GM23338 (cell line): ENCODE measurements at regions not wholly inside any gene's neighbourhood (a gene's known extent, or its start where the extent isn't known, plus 50 kb on each side); places are given as distances from the start of the nearest gene placed in this dataset.

Experiments used
- ATAC-seq: fragments of 200-7000 bp; cut with Tn5 transposase; 3 replicates; pipeline ENCODE4 v1.9.1; 2020
- DNase-seq: peaks from one replicate; pipeline ENCODE4 v3.0.0-alpha.2; 2015; ENCODE audit warnings: low spot score
- H2AFZ ChIP-seq: fragments of 200-600 bp; sonication (generic); 2 replicates; pipeline ENCODE4 v1.8.0; 2016; ENCODE audit warnings: antibody characterized with exemption, mild to moderate bottlenecking, moderate library complexity
- H3F3A ChIP-seq: fragments of 200-600 bp; sonication (generic); replicated peaks from 2 replicates; pipeline ENCODE4 v1.8.0; 2017; ENCODE audit warnings: antibody characterized with exemption, mixed run types, low read depth
- H3K27ac ChIP-seq: fragments of 200-600 bp; sonication (generic); 2 replicates; pipeline ENCODE4 v1.6.1; 2016; ENCODE audit warnings: low read depth
- H3K27me3 ChIP-seq: fragments of 200-600 bp; sonication (generic); 2 replicates; pipeline ENCODE4 v1.8.0; 2016; ENCODE audit warnings: mild to moderate bottlenecking, mixed run types, moderate library complexity; ENCODE audit not compliant: insufficient read depth
- H3K36me3 ChIP-seq: fragments of 200-600 bp; sonication (generic); 2 replicates; pipeline ENCODE4 v1.8.0; 2016; ENCODE audit warnings: mild to moderate bottlenecking; ENCODE audit not compliant: insufficient read depth
- H3K4me1 ChIP-seq: fragments of 200-600 bp; sonication (generic); 2 replicates; pipeline ENCODE4 v1.8.0; 2016; ENCODE audit warnings: mild to moderate bottlenecking, moderate library complexity; ENCODE audit not compliant: insufficient read depth
- H3K4me2 ChIP-seq: fragments of 200-600 bp; sonication (generic); 2 replicates; pipeline ENCODE4 v1.7.1; 2017; ENCODE audit warnings: mixed run types
- H3K4me3 ChIP-seq: fragments of 200-600 bp; sonication (generic); 2 replicates; pipeline ENCODE4 v1.6.1; 2016; ENCODE audit warnings: mixed run types
- H3K79me2 ChIP-seq: fragments of 200-600 bp; sonication (generic); replicated peaks from 2 replicates; pipeline ENCODE4 v1.8.0; 2017; ENCODE audit warnings: mild to moderate bottlenecking; ENCODE audit not compliant: insufficient read depth
- H3K9me2 ChIP-seq: fragments of 200-600 bp; sonication (generic); 2 replicates; pipeline ENCODE4 v1.8.0; 2017; ENCODE audit not compliant: insufficient read depth
- H4K20me1 ChIP-seq: fragments of 200-600 bp; sonication (generic); replicated peaks from 2 replicates; pipeline ENCODE4 v1.8.0; 2017; ENCODE audit warnings: mild to moderate bottlenecking; ENCODE audit not compliant: insufficient read depth
- H3K27ac Mint-ChIP-seq: 2 replicates; pipeline ENCODE4 v1.8.0; 2020; ENCODE audit warnings: inconsistent platforms, mild to moderate bottlenecking, moderate library complexity, mixed read lengths
- H3K27me3 Mint-ChIP-seq: 3 replicates; pipeline ENCODE4 v1.8.0; 2022; ENCODE audit warnings: low read depth, mild to moderate bottlenecking, moderate library complexity, mixed read lengths, inconsistent platforms; ENCODE audit not compliant: insufficient read depth, poor library complexity
- H3K36me3 Mint-ChIP-seq: 3 replicates; pipeline ENCODE4 v1.8.0; 2021; ENCODE audit warnings: low read depth, mild to moderate bottlenecking, inconsistent platforms, moderate library complexity, mixed read lengths
- H3K4me1 Mint-ChIP-seq: 3 replicates; pipeline ENCODE4 v1.8.0; 2020; ENCODE audit warnings: mild to moderate bottlenecking, inconsistent platforms, mixed read lengths
- H3K4me3 Mint-ChIP-seq: 3 replicates; pipeline ENCODE4 v1.8.0; 2021; ENCODE audit warnings: moderate library complexity, mild to moderate bottlenecking, inconsistent platforms, mixed read lengths
- H3K9me3 Mint-ChIP-seq: 3 replicates; pipeline ENCODE4 v1.8.0; 2020; ENCODE audit warnings: moderate library complexity, mild to moderate bottlenecking, inconsistent platforms, mixed read lengths
- CTCF ChIP-seq, 2 experiments: fragments of 200-600 bp in 1 of 2; sonication (generic) in 1 of 2; conservative IDR thresholded peaks; 2 replicates each; pipeline versions ENCODE4 v1.5.1 to v1.6.1; 2016 to 2017; ENCODE audit warnings: antibody characterized with exemption in 2 of 2, low read depth in 2 of 2, mild to moderate bottlenecking in 2 of 2, moderate library complexity in 1 of 2
- ETS1 ChIP-seq: IDR thresholded peaks from 2 replicates; pipeline ENCODE4 v1.6.1; 2016; ENCODE audit warnings: antibody characterized with exemption
- EZH2 ChIP-seq: fragments of 200-600 bp; sonication (generic); IDR thresholded peaks from one replicate; pipeline ENCODE4 v1.8.0; 2017; ENCODE audit warnings: antibody characterized with exemption, mild to moderate bottlenecking, low read depth; ENCODE audit not compliant: unreplicated experiment
- EZH2phosphoT487 ChIP-seq: fragments of 200-600 bp; sonication (generic); IDR thresholded peaks from one replicate; pipeline ENCODE4 v1.8.1; 2018; ENCODE audit warnings: antibody characterized with exemption; ENCODE audit not compliant: unreplicated experiment
- JUNB ChIP-seq: IDR thresholded peaks from one replicate; pipeline ENCODE4 v1.6.1; 2016; ENCODE audit warnings: antibody characterized with exemption; ENCODE audit not compliant: unreplicated experiment
- NANOG ChIP-seq: IDR thresholded peaks from 2 replicates; pipeline ENCODE4 v1.6.1; 2016; ENCODE audit warnings: antibody characterized with exemption, borderline replicate concordance
- REST ChIP-seq: IDR thresholded peaks from one replicate; pipeline ENCODE4 v1.6.1; 2018; ENCODE audit warnings: antibody characterized with exemption; ENCODE audit not compliant: unreplicated experiment
- STAT1 ChIP-seq: IDR thresholded peaks from one replicate; pipeline ENCODE4 v1.6.1; 2016; ENCODE audit warnings: antibody characterized with exemption; ENCODE audit not compliant: unreplicated experiment
- ZNF331 ChIP-seq: fragments of 250-450 bp; sonication (Bioruptor Pico); IDR thresholded peaks from 2 replicates; pipeline ENCODE4 v1.5.0; 2020; ENCODE audit warnings: low read depth, mild to moderate bottlenecking, moderate library complexity
- TF ChIP-seq, protein P1 (sequence below): fragments of 250-450 bp; sonication (Bioruptor Pico); IDR thresholded peaks from 2 replicates; pipeline ENCODE4 v1.5.0; 2020; ENCODE audit warnings: mild to moderate bottlenecking, moderate library complexity

DNA sequence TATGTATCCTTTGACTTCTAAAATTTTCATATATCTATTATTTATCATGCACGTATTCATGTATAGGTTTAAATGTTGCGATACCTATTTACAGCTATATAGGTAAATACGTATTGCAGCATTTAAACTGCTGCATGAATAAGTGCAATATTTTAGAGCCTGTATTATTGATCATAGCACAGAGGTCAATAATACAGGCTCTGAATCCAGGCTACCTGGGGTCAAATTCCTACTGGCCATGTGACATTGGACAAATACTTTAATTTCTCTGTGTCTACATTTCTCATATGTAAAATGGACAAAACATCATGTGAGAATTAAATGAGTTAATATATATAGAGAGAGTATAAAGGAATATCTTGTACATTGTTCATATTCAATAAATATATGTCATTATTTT lies 352.9 kb upstream of the ROBO2 start:
- TF ChIP-seq JUNB = no peak
- TF ChIP-seq EZH2 = no peak
- TF ChIP-seq CTCF (conservative IDR thresholded peaks at IDR 0.05; ENCODE audit: low read depth in 2 of 2) = no peak
- no peak for TF ChIP-seq ZNF331 (CRISPR knock-in tag)
- TF ChIP-seq EZH2phosphoT487 = no peak
- TF ChIP-seq, protein P1, sequence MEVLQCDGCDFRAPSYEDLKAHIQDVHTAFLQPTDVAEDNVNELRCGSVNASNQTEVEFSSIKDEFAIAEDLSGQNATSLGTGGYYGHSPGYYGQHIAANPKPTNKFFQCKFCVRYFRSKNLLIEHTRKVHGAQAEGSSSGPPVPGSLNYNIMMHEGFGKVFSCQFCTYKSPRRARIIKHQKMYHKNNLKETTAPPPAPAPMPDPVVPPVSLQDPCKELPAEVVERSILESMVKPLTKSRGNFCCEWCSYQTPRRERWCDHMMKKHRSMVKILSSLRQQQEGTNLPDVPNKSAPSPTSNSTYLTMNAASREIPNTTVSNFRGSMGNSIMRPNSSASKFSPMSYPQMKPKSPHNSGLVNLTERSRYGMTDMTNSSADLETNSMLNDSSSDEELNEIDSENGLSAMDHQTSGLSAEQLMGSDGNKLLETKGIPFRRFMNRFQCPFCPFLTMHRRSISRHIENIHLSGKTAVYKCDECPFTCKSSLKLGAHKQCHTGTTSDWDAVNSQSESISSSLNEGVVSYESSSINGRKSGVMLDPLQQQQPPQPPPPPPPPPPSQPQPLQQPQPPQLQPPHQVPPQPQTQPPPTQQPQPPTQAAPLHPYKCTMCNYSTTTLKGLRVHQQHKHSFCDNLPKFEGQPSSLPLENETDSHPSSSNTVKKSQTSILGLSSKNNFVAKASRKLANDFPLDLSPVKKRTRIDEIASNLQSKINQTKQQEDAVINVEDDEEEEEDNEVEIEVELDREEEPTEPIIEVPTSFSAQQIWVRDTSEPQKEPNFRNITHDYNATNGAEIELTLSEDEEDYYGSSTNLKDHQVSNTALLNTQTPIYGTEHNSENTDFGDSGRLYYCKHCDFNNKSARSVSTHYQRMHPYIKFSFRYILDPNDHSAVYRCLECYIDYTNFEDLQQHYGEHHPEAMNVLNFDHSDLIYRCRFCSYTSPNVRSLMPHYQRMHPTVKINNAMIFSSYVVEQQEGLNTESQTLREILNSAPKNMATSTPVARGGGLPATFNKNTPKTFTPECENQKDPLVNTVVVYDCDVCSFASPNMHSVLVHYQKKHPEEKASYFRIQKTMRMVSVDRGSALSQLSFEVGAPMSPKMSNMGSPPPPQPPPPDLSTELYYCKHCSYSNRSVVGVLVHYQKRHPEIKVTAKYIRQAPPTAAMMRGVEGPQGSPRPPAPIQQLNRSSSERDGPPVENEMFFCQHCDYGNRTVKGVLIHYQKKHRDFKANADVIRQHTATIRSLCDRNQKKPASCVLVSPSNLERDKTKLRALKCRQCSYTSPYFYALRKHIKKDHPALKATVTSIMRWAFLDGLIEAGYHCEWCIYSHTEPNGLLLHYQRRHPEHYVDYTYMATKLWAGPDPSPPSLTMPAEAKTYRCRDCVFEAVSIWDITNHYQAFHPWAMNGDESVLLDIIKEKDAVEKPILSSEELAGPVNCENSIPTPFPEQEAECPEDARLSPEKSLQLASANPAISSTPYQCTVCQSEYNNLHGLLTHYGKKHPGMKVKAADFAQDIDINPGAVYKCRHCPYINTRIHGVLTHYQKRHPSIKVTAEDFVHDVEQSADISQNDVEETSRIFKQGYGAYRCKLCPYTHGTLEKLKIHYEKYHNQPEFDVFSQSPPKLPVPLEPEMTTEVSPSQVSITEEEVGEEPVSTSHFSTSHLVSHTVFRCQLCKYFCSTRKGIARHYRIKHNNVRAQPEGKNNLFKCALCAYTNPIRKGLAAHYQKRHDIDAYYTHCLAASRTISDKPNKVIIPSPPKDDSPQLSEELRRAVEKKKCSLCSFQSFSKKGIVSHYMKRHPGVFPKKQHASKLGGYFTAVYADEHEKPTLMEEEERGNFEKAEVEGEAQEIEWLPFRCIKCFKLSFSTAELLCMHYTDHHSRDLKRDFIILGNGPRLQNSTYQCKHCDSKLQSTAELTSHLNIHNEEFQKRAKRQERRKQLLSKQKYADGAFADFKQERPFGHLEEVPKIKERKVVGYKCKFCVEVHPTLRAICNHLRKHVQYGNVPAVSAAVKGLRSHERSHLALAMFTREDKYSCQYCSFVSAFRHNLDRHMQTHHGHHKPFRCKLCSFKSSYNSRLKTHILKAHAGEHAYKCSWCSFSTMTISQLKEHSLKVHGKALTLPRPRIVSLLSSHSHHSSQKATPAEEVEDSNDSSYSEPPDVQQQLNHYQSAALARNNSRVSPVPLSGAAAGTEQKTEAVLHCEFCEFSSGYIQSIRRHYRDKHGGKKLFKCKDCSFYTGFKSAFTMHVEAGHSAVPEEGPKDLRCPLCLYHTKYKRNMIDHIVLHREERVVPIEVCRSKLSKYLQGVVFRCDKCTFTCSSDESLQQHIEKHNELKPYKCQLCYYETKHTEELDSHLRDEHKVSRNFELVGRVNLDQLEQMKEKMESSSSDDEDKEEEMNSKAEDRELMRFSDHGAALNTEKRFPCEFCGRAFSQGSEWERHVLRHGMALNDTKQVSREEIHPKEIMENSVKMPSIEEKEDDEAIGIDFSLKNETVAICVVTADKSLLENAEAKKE (CRISPR knock-in tag) = no peak
- no peak for TF ChIP-seq STAT1
- no peak for TF ChIP-seq ETS1
- no peak for TF ChIP-seq REST
- TF ChIP-seq NANOG = no peak
- DNase-seq = no peak
- Histone ChIP-seq H3K4me1 (peaks cover 29% of the 10 kb centered on the region), H2AFZ (no peak overlapping the region), H3K4me2 (no peak overlapping the region), H3F3A (no peaks in the 10 kb centered on the region), H4K20me1 (no peaks in the 10 kb centered on the region), H3K4me3 (no peak overlapping the region), H3K27ac (no peak overlapping the region), H3K79me2 (no peaks in the 10 kb centered on the region), H3K27me3 (no peaks in the 10 kb centered on the region), H3K36me3 (no peaks in the 10 kb centered on the region), H3K9me2 (no peaks in the 10 kb centered on the region; the same call in 1 of the 2 replicates)
- H3K27ac Mint-ChIP-seq = no peak overlapping the region
- H3K27me3 Mint-ChIP-seq = no peaks in the 10 kb centered on the region
- no peak for ATAC-seq
- no peak overlapping the region for H3K4me3 Mint-ChIP-seq
- no peaks in the 10 kb centered on the region; the same call in 2 of the 3 replicates for H3K9me3 Mint-ChIP-seq
- H3K4me1 Mint-ChIP-seq = peaks cover 26% of the 10 kb centered on the region
- no peaks in the 10 kb centered on the region for H3K36me3 Mint-ChIP-seq
